Gastroesophageal sphincter (tissue), 4 donors: ENCODE measurements at regions not wholly inside any gene's neighbourhood (a gene's known extent, or its start where the extent isn't known, plus 50 kb on each side); places are given as distances from the start of the nearest gene placed in this dataset.

Experiments used
- ATAC-seq: fragments of 150-250 bp; one replicate; pipeline ENCODE4 v1.9.1; 2016; ENCODE audit warnings: mild to moderate bottlenecking, moderate library complexity
- H3K27ac ChIP-seq, 4 donors: fragments of 200-600 bp; sonication (generic) in 3 of 4; 1 replicate in 3 of 4; 2 replicates in 1 of 4; pipeline ENCODE4 v1.5.1; 2016 to 2019
- H3K27me3 ChIP-seq: fragments of 200-600 bp; sonication (generic); one replicate; pipeline ENCODE4 v1.5.1; 2019
- H3K36me3 ChIP-seq, 2 donors: fragments of 200-600 bp; sonication (generic); one replicate each; pipeline ENCODE4 v1.5.1; 2019; ENCODE audit warnings: control low read depth in 1 of 2
- H3K4me1 ChIP-seq, 3 donors: fragments of 200-600 bp; sonication (generic); 1 replicate in 2 of 3; 2 replicates in 1 of 3; pipeline ENCODE4 v1.5.1; 2016 to 2019; ENCODE audit warnings: control low read depth in 2 of 3
- H3K4me3 ChIP-seq, 2 donors: fragments of 200-600 bp; sonication (generic); one replicate each; pipeline ENCODE4 v1.5.1; 2019; ENCODE audit warnings: mild to moderate bottlenecking in 1 of 2, moderate library complexity in 1 of 2
- H3K9me3 ChIP-seq, 3 donors: fragments of 200-600 bp; sonication (generic); one replicate each; pipeline ENCODE4 v1.5.1; 2017 to 2019; ENCODE audit warnings: control low read depth in 2 of 3
- CTCF ChIP-seq, 4 experiments: fragments of 200-600 bp in 2 of 4; fragments of 450-650 bp in 2 of 4; sonication (generic) in 1 of 4; IDR thresholded peaks; one replicate each; pipeline ENCODE4 v1.5.1; 2017 to 2019; ENCODE audit warnings: antibody characterized with exemption in 4 of 4, mild to moderate bottlenecking in 2 of 4, moderate library complexity in 2 of 4
- EP300 ChIP-seq: sonication (generic); formaldehyde crosslinking; IDR thresholded peaks from one replicate; pipeline ENCODE4 v1.6.1; 2017; ENCODE audit warnings: antibody characterized with exemption, mild to moderate bottlenecking
- POLR2A ChIP-seq, 2 donors: fragments of 450-650 bp; IDR thresholded peaks; one replicate each; pipeline ENCODE4 v1.6.1; 2017; ENCODE audit warnings: antibody characterized with exemption in 2 of 2, mild to moderate bottlenecking in 2 of 2, moderate library complexity in 1 of 2
- POLR2AphosphoS5 ChIP-seq: sonication (generic); formaldehyde crosslinking; IDR thresholded peaks from one replicate; pipeline ENCODE4 v1.6.1; 2017; ENCODE audit warnings: antibody characterized with exemption
- WGBS, 2 donors: methylation state at CpG; one replicate each; pipeline ENCODE4 v1.1.5; 2018; ENCODE audit warnings: low coverage in 1 of 2; 5-methylcytosine and 5-hydroxymethylcytosine counted together

DNA sequence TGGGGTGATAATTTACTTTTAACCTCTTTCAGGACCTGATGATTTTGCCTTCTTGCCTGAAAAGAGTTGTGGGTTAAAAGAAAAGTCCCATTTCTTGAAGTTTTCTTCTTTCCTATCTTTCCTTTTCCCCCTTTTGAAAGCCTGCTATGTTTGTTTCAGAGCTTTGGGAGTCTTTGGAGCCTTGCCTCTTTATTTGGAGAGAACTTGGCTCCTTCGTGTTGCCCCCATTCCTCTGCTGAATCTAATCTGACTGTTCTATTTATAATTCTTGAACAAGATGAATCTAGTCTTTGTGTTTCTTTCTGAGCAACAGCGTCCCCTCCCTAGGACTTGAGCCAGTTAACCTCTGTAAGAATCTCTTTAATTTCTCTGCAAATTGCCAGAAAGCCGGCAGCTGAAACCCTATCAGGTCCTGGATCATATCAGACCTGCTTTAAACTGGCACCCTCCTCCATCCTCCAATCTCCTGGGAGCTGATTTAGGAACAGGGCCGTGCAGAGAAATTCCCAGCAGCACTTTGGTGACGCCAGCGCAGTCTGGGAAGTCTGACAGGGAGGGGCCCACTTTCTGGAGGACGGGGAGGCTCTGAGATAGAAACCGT lies 289.1 kb upstream of the SORL1-AS1 start:
- H3K27ac ChIP-seq = peak overlapping the region; percentile 74 to 87 (median 82)
- peak; percentile 94 for ATAC-seq
- H3K9me3 ChIP-seq = peaks cover 0 to 10% (median 0%) of the 10 kb centered on the region in 3 donors
- no peak overlapping the region for H3K4me3 ChIP-seq
- H3K27me3 ChIP-seq = no peaks in the 10 kb centered on the region
- H3K4me1 ChIP-seq = peaks cover 12 to 38% (median 17%) of the 10 kb centered on the region in 3 donors
- TF ChIP-seq POLR2AphosphoS5 (peak; percentile 95), CTCF (IDR thresholded peaks at IDR 0.05) (peak in 3 of 4 experiments; percentile 20 to 28 (median 24)), POLR2A (IDR thresholded peaks at IDR 0.05) (no peak), EP300 (peak; percentile 54)
- H3K36me3 ChIP-seq = no peaks in the 10 kb centered on the region
- 0 to 16% methylated on average over 2 to 8 of the region's 8 CpGs for WGBS, 2 donors

DNA sequence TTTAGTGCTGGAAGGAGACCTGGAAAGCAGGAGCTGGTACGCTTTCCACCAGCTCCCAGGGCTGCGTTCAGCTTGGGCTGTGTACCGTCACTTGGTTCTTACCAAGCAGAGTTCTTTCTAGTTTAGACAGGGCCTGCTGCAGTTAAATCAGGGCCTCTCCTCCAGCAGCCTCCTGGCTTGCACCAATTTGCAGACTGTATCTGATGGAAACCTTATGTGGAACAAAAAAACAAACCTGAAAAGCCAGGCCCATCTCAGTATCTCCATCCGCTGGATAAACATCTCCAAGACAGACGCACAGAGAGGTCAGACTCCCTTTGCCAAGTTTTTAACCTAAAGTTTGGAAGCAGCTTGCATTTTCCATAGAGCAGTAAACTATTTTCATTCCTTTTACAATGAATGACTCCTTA lies 288.6 kb upstream of the SORL1-AS1 start:
- WGBS, 2 donors = 20 to 31% methylated on average over 2 to 5 of the region's 5 CpGs
- H3K4me3 ChIP-seq = no peak overlapping the region
- H3K4me1 ChIP-seq = peaks cover 12 to 38% (median 17%) of the 10 kb centered on the region in 3 donors
- no peaks in the 10 kb centered on the region for H3K27me3 ChIP-seq
- no peaks in the 10 kb centered on the region for H3K36me3 ChIP-seq
- peak; percentile 52 for ATAC-seq
- peak overlapping the region; percentile 74 to 87 (median 82) for H3K27ac ChIP-seq
- peaks cover 0 to 10% (median 0%) of the 10 kb centered on the region in 3 donors for H3K9me3 ChIP-seq
- TF ChIP-seq POLR2AphosphoS5 = peak; percentile 5
- no peak for TF ChIP-seq POLR2A (IDR thresholded peaks at IDR 0.05)
- TF ChIP-seq EP300 = no peak

DNA sequence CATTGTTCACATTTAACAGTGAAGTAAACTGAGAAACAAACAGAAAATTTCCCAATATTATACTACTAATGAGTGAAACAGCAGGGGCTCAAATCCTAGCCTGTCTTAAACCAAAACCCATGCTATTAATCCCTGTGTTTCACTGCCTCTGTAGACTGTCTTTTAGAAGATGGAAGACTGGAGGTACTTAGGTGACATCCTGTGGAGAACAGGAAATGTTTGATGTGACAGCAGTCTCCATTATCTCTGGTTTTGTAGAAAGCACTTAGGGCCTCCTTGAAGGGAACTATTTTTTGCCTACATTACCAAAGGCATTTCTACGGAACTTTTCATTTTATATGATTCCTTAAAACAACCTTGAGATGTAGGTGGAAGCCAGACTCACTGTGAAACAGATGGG lies 288.1 kb upstream of the SORL1-AS1 start:
- TF ChIP-seq EP300 = no peak
- TF ChIP-seq POLR2AphosphoS5 = no peak
- TF ChIP-seq POLR2A (IDR thresholded peaks at IDR 0.05) = no peak
- TF ChIP-seq CTCF (IDR thresholded peaks at IDR 0.05) = no peak
- H3K4me1 ChIP-seq = peaks cover 12 to 38% (median 17%) of the 10 kb centered on the region in 3 donors
- peak overlapping the region; percentile 74 to 87 (median 82) for H3K27ac ChIP-seq
- H3K4me3 ChIP-seq = no peak overlapping the region
- no peak for ATAC-seq
- H3K9me3 ChIP-seq = peaks cover 0 to 10% (median 0%) of the 10 kb centered on the region in 3 donors
- WGBS, 2 donors = 9 to 50% methylated on average over 1 of the region's 1 CpG
- H3K36me3 ChIP-seq = no peaks in the 10 kb centered on the region
- H3K27me3 ChIP-seq = no peaks in the 10 kb centered on the region

DNA sequence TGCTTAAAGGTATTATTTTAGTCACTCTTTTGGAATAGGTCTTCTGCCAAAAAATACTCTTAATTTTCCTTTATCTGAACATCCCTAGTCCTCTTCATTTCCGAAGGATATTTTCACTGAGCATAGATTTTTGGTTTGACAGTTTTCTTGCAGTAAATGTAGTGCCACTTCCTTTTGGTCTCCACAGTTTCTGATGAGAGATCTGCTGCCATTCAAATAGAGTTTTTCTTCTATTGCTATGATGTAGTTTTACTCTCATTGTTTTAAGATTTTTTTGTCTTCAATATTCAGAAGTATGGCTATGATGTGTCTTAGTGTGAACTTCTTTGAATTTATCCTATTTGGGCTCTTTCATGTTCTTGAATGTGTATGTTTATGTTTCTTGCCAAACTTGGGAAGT lies 281.1 kb upstream of the SORL1-AS1 start:
- no peak for ATAC-seq
- Histone ChIP-seq H3K4me1 (no peaks in the 10 kb centered on the region), H3K36me3 (no peaks in the 10 kb centered on the region), H3K9me3 (no peaks in the 10 kb centered on the region), H3K27ac (no peak overlapping the region), H3K27me3 (no peaks in the 10 kb centered on the region), H3K4me3 (no peak overlapping the region)
- TF ChIP-seq POLR2AphosphoS5 (no peak), POLR2A (IDR thresholded peaks at IDR 0.05) (no peak), EP300 (no peak), CTCF (IDR thresholded peaks at IDR 0.05) (no peak)
- 89 to 100% methylated on average over 1 of the region's 1 CpG for WGBS, 2 donors

GRCh38 chr11:121727942-121728341 lies 275.2 kb upstream of the SORL1-AS1 start:
- no peak for ATAC-seq
- Histone ChIP-seq H3K36me3 (no peaks in the 10 kb centered on the region), H3K4me3 (no peak overlapping the region), H3K4me1 (peaks cover 3 to 37% (median 5%) of the 10 kb centered on the region in 3 donors), H3K27me3 (no peaks in the 10 kb centered on the region), H3K27ac (peak overlapping the region; percentile 53 to 65 (median 55)), H3K9me3 (no peaks in the 10 kb centered on the region)
- WGBS, 2 donors = 11 to 25% methylated on average over 1 of the region's 1 CpG
- TF ChIP-seq POLR2A (IDR thresholded peaks at IDR 0.05) (no peak), EP300 (no peak), CTCF (IDR thresholded peaks at IDR 0.05) (no peak), POLR2AphosphoS5 (no peak)
